GM12878 (cell line): ENCODE measurements at regions not wholly inside any gene's neighbourhood (a gene's known extent, or its start where the extent isn't known, plus 50 kb on each side); places are given as distances from the start of the nearest gene placed in this dataset.

Source experiments
- ATAC-seq: fragments of 200-7000 bp; cut with Tn5 transposase; 3 replicates; pipeline ENCODE4 v1.9.1; 2020; ENCODE audit warnings: mild to moderate bottlenecking, moderate library complexity
- BruUV-seq: library from RNA; stranded (reverse); fragments of 400-500 nt; replicated peaks from 2 replicates; lab custom pipeline; 2021; lab: Mats Ljungman, UMichigan
- CTCF ChIA-PET: fragments of 300-600 bp; sonication (Branson Sonifier 250); formaldehyde crosslinking; extraction: SDS; loops from one replicate; lab custom pipeline; 2021; ENCODE audit warnings: inconsistent platforms; lab: Yijun Ruan, JAX
- POLR2A ChIA-PET: fragments of 350-600 bp; formaldehyde crosslinking; extraction: SDS; loops from one replicate; lab custom pipeline; 2021; ENCODE audit warnings: inconsistent platforms; lab: Charles Lee
- RAD21 ChIA-PET: fragments of 300-600 bp; sonication (Branson Sonifier 250); formaldehyde crosslinking; loops from one replicate; lab custom pipeline; 2023; ENCODE audit warnings: antibody characterized with exemption; ENCODE audit not compliant: unreplicated experiment; lab: Charles Lee
- SMC1A ChIA-PET: fragments of 300-600 bp; sonication (Branson Sonifier 250); formaldehyde crosslinking; loops from one replicate; lab custom pipeline; 2023; ENCODE audit not compliant: unreplicated experiment, uncharacterized antibody; lab: Charles Lee
- DNase-seq: peaks from one replicate; pipeline ENCODE4 v3.0.0-alpha.2; 2011; ENCODE audit warnings: low read depth, low spot score
- FAIRE-seq: peaks from 3 replicates; lab custom pipeline; 2011; peaks lifted over from hg19 to GRCh38; lab: Jason Lieb, UNC
- H2AFZ ChIP-seq: 2 replicates; pipeline ENCODE4 v1.6.0; 2011; ENCODE audit warnings: low read depth, low read length, control low read depth; ENCODE audit not compliant: control insufficient read depth
- H3K27ac ChIP-seq: 2 replicates; pipeline ENCODE4 v1.5.1; 2011; ENCODE audit warnings: control low read depth; ENCODE audit not compliant: control insufficient read depth, insufficient read depth
- H3K27me3 ChIP-seq, 2 experiments: replicated peaks in 1 of 2; 2 replicates each; pipeline versions ENCODE4 v1.6.0 to v1.6.1; 2011; ENCODE audit warnings: low read length in 1 of 2; ENCODE audit not compliant: control insufficient read depth in 2 of 2, insufficient read depth in 2 of 2
- H3K36me3 ChIP-seq, 2 experiments: 2 replicates each; pipeline ENCODE4 v1.5.1; 2011; ENCODE audit warnings: low read length in 1 of 2; ENCODE audit not compliant: control insufficient read depth in 2 of 2, insufficient read depth in 2 of 2
- H3K4me1 ChIP-seq: 2 replicates; pipeline ENCODE4 v1.6.1; 2011; ENCODE audit warnings: mild to moderate bottlenecking, low read length, moderate library complexity, mixed read lengths; ENCODE audit not compliant: control insufficient read depth, insufficient read depth
- H3K4me2 ChIP-seq: 2 replicates; pipeline ENCODE4 v1.6.0; 2011; ENCODE audit warnings: control low read depth; ENCODE audit not compliant: control insufficient read depth, insufficient read depth
- H3K4me3 ChIP-seq: fragments of 200-600 bp; sonication (generic); 2 replicates; pipeline ENCODE4 v1.5.1; 2016
- H3K79me2 ChIP-seq: 2 replicates; pipeline ENCODE4 v1.6.0; 2011; ENCODE audit warnings: low read length; ENCODE audit not compliant: control insufficient read depth, insufficient read depth
- H3K9ac ChIP-seq: 2 replicates; pipeline ENCODE4 v1.8.0; 2011; ENCODE audit warnings: low read length, control low read depth, mixed read lengths; ENCODE audit not compliant: control insufficient read depth, insufficient read depth
- H3K9me3 ChIP-seq: replicated peaks from 3 replicates; pipeline ENCODE4 v1.5.1; 2011; ENCODE audit warnings: mild to moderate bottlenecking, low read length; ENCODE audit not compliant: control insufficient read depth, insufficient read depth
- H4K20me1 ChIP-seq: 2 replicates; pipeline ENCODE4 v1.6.0; 2011; ENCODE audit not compliant: control insufficient read depth, insufficient read depth
- ASH2L ChIP-seq: fragments of 300-600, 200-600 bp; sonication (generic); IDR thresholded peaks from 2 replicates; pipeline ENCODE4 v1.6.1; 2017; ENCODE audit warnings: low read depth, mild to moderate bottlenecking, borderline replicate concordance
- BRCA1 ChIP-seq: IDR thresholded peaks from 2 replicates; pipeline ENCODE4 v1.6.1; 2011; ENCODE audit warnings: low read depth, low read length, improper control_type of control experiment
- CHD4 ChIP-seq: fragments of 200-600 bp; sonication (generic); IDR thresholded peaks from 2 replicates; pipeline ENCODE4 v1.6.1; 2016; ENCODE audit warnings: mild to moderate bottlenecking
- MYB ChIP-seq: fragments of 150-350 bp; IDR thresholded peaks from 2 replicates; pipeline ENCODE4 v1.6.1; 2014; ENCODE audit warnings: mild to moderate bottlenecking, low read depth, low read length, borderline replicate concordance
- NFYA ChIP-seq: IDR thresholded peaks from 2 replicates; pipeline ENCODE4 v1.6.1; 2011; ENCODE audit warnings: low read depth, mild to moderate bottlenecking, low read length, improper control_type of control experiment, borderline replicate concordance
- NR2C2 ChIP-seq: IDR thresholded peaks from 2 replicates; pipeline ENCODE4 v1.6.1; 2011; ENCODE audit warnings: borderline replicate concordance, low read depth; ENCODE audit not compliant: control insufficient read depth, insufficient read length
- RUNX3 ChIP-seq: IDR thresholded peaks from 2 replicates; pipeline ENCODE4 v1.6.1; 2012; ENCODE audit warnings: low read length, inconsistent platforms
- SMAD5 ChIP-seq: IDR thresholded peaks from 2 replicates; pipeline ENCODE4 v1.6.1; 2016; ENCODE audit warnings: antibody characterized with exemption, low read depth
- SREBF1 ChIP-seq: IDR thresholded peaks from 2 replicates; pipeline ENCODE4 v1.6.1; 2012; ENCODE audit warnings: mild to moderate bottlenecking, low read length
- STAT1 ChIP-seq: fragments of 450-650 bp; conservative IDR thresholded peaks from 2 replicates; pipeline ENCODE4 v1.6.1; 2014; ENCODE audit warnings: antibody characterized with exemption, mild to moderate bottlenecking
- TCF12 ChIP-seq: IDR thresholded peaks from 2 replicates; pipeline ENCODE4 v1.6.1; 2011; ENCODE audit warnings: low read depth, mild to moderate bottlenecking, low read length
- WRNIP1 ChIP-seq: IDR thresholded peaks from 2 replicates; pipeline ENCODE4 v1.6.1; 2011; ENCODE audit warnings: low read depth, low read length, improper control_type of control experiment, borderline replicate concordance
- WGBS: methylation state at CpG from one replicate; pipeline ENCODE4 v1.1.6; 2016; ENCODE audit warnings: low lambda C conversion rate; ENCODE audit not compliant: insufficient replicate concordance, insufficient coverage; ENCODE audit errors: missing lambda C conversion rate; 5-methylcytosine and 5-hydroxymethylcytosine counted together
- in situ Hi-C: fragments of 300-500 bp; cut with MboI; formaldehyde crosslinking; loops from 9 replicates; pipeline ENCODE4 v1.14.3; 2018; ENCODE audit warnings: mixed read lengths
- intact Hi-C: fragments of 100-400 bp; cut with micrococcal nuclease; formaldehyde crosslinking; loops from one replicate; pipeline ENCODE4 v1.14.2; 2022; ENCODE audit not compliant: unreplicated experiment
- TF ChIP-seq, protein P1 (sequence below): fragments of 450-650 bp; IDR thresholded peaks from 2 replicates; pipeline ENCODE4 v1.6.1; 2017; ENCODE audit warnings: antibody characterized with exemption, mild to moderate bottlenecking, moderate library complexity
- TF ChIP-seq, protein P2 (sequence below): IDR thresholded peaks from 2 replicates; pipeline ENCODE4 v1.6.1; 2012; ENCODE audit warnings: low read depth, low read length, improper control_type of control experiment
- TF ChIP-seq, protein P3 (sequence below): IDR thresholded peaks from 2 replicates; pipeline ENCODE4 v1.6.1; 2012; ENCODE audit warnings: low read length, inconsistent platforms

DNA sequence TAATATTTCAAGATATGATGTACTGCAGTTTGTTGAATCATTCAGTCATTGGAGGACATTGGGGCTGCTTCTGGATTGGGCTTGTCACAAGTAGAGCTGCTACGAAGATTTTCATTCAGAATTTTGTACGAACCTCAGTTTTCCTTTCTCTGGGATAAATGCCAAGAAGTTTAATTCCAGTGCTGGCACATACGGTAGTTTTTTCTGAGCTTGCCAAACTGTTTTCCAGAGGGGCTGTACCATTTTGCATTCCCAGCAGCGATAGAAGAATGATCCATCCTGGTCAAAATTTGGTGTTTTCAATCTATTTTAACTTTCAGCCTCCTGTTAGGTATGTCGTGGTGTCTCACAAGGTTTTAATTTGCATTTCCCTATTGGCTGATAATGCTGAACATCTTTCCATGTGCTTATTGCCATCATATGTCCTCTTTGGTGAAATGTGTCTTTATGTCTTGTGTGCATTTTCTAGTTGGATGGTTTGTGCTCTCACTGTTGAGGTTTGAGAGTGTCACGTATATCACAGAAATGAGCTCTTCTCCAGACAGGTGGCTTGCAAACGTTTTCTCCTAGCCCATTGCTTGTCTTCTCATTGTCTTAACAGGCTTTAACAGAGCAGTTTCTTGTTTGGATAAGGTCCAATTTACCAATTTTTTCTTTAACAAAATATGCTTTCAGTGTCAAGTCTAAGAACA lies 612.6 kb downstream of the GALR1 start (continued):
- TF ChIP-seq WRNIP1 (no peak), CHD4 (no peak), SMAD5 (no peak), TCF12 (no peak)

DNA sequence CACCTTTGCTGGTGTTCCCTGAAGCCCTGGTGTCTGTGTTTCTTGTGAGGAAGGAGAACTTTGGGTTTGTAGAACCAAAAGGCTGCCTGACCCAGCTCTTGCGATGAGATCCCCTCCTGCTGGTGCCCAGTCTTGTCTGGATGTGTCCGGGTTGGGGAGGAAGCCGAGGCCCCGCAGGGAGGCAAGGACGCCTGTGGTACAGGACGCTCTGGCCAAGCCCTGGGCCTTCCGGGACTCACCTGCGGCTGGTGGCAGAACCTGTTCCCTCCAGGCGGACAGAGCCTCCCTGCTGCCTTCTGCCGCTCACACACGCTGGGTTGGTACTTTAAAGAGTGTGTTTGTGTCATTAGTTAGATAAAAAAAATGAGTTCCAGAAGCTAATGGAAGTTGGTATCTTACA lies 616.2 kb downstream of the GALR1 start:
- Histone ChIP-seq H3K79me2 (no peaks in the 10 kb centered on the region), H3K4me3 (no peak overlapping the region), H3K27ac (no peak overlapping the region), H3K27me3 (no peaks in the 10 kb centered on the region), H4K20me1 (no peaks in the 10 kb centered on the region), H3K9me3 (no peaks in the 10 kb centered on the region), H2AFZ (no peak overlapping the region), H3K9ac (no peak overlapping the region), H3K36me3 (no peaks in the 10 kb centered on the region), H3K4me2 (no peak overlapping the region), H3K4me1 (no peaks in the 10 kb centered on the region)
- FAIRE-seq (no peak), DNase-seq (no peak), ATAC-seq (no peak)
- WGBS = 75% methylated on average over 11 of the region's 11 CpGs
- ChIA-PET CTCF (interaction anchor here (1.0 kb wide), 1 partner anchor 11 kb away, joined by 4 read pairs; no protein-coding TSS in a partner anchor), RAD21 (no interaction called here), SMC1A (no interaction called here), POLR2A (no interaction called here)
- in situ Hi-C loops = no loop called here
- no TSS peak for BruUV-seq
- TF ChIP-seq MYB (no peak), STAT1 (no peak), SREBF1 (no peak), BRCA1 (no peak), NR2C2 (no peak), ASH2L (no peak), RUNX3 (no peak), NFYA (no peak)
- TF ChIP-seq, protein P1, sequence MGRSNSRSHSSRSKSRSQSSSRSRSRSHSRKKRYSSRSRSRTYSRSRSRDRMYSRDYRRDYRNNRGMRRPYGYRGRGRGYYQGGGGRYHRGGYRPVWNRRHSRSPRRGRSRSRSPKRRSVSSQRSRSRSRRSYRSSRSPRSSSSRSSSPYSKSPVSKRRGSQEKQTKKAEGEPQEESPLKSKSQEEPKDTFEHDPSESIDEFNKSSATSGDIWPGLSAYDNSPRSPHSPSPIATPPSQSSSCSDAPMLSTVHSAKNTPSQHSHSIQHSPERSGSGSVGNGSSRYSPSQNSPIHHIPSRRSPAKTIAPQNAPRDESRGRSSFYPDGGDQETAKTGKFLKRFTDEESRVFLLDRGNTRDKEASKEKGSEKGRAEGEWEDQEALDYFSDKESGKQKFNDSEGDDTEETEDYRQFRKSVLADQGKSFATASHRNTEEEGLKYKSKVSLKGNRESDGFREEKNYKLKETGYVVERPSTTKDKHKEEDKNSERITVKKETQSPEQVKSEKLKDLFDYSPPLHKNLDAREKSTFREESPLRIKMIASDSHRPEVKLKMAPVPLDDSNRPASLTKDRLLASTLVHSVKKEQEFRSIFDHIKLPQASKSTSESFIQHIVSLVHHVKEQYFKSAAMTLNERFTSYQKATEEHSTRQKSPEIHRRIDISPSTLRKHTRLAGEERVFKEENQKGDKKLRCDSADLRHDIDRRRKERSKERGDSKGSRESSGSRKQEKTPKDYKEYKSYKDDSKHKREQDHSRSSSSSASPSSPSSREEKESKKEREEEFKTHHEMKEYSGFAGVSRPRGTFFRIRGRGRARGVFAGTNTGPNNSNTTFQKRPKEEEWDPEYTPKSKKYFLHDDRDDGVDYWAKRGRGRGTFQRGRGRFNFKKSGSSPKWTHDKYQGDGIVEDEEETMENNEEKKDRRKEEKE = no peak
- TF ChIP-seq, protein P2, sequence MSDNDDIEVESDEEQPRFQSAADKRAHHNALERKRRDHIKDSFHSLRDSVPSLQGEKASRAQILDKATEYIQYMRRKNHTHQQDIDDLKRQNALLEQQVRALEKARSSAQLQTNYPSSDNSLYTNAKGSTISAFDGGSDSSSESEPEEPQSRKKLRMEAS = no peak
- TF ChIP-seq, protein P3, sequence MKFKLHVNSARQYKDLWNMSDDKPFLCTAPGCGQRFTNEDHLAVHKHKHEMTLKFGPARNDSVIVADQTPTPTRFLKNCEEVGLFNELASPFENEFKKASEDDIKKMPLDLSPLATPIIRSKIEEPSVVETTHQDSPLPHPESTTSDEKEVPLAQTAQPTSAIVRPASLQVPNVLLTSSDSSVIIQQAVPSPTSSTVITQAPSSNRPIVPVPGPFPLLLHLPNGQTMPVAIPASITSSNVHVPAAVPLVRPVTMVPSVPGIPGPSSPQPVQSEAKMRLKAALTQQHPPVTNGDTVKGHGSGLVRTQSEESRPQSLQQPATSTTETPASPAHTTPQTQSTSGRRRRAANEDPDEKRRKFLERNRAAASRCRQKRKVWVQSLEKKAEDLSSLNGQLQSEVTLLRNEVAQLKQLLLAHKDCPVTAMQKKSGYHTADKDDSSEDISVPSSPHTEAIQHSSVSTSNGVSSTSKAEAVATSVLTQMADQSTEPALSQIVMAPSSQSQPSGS = no peak
- intact Hi-C loops = no loop called here
